Lower lobe of right lung (tissue), 2 donors: ENCODE measurements at regions not wholly inside any gene's neighbourhood (a gene's known extent, or its start where the extent isn't known, plus 50 kb on each side); places are given as distances from the start of the nearest gene placed in this dataset.

Source experiments
- ATAC-seq, 2 donors: fragments of 200-7000 bp; cut with Tn5 transposase; one replicate each; pipeline ENCODE4 v1.9.1; 2020 to 2022; ENCODE audit warnings: mild to moderate bottlenecking in 2 of 2, moderate library complexity in 2 of 2
- DNase-seq: peaks from one replicate; pipeline ENCODE4 v3.0.0-alpha.2; 2020
- H3K27ac ChIP-seq: fragments of 200-600 bp; one replicate; pipeline ENCODE4 v1.8.0; 2022
- H3K27me3 ChIP-seq: fragments of 200-600 bp; one replicate; pipeline ENCODE4 v1.8.0; 2022; ENCODE audit warnings: low read depth
- H3K36me3 ChIP-seq: fragments of 200-600 bp; one replicate; pipeline ENCODE4 v1.8.0; 2022; ENCODE audit warnings: mild to moderate bottlenecking
- H3K4me1 ChIP-seq: fragments of 200-600 bp; one replicate; pipeline ENCODE4 v1.8.0; 2022
- H3K4me3 ChIP-seq: fragments of 200-600 bp; one replicate; pipeline ENCODE4 v1.8.0; 2022; ENCODE audit warnings: mild to moderate bottlenecking
- H3K9me3 ChIP-seq: fragments of 200-600 bp; one replicate; pipeline ENCODE4 v1.8.0; 2022
- CTCF ChIP-seq: fragments of 200-600 bp; IDR thresholded peaks from one replicate; pipeline ENCODE4 v1.8.0; 2022; ENCODE audit warnings: antibody characterized with exemption, mild to moderate bottlenecking
- intact Hi-C: fragments of 100-400 bp; cut with DNase I; formaldehyde crosslinking; loops from one replicate; pipeline ENCODE4 v1.11.0; 2022
- donor health status: DM: no; HTN: yes; CAD: no; lungs with severe emphysema.

- ATAC-seq (no peak), DNase-seq (no peak)
- Histone ChIP-seq H3K9me3 (no peaks in the 10 kb centered on the region), H3K27me3 (no peaks in the 10 kb centered on the region), H3K36me3 (no peaks in the 10 kb centered on the region), H3K4me3 (no peak overlapping the region), H3K4me1 (no peaks in the 10 kb centered on the region), H3K27ac (no peak overlapping the region)
- intact Hi-C loops, result no loop called here
- TF ChIP-seq CTCF, result no peak
These were observed 854.0 kb upstream of the GCFC2 start for GRCh38 chr2:76564734-76565133.

GRCh38 chr2:76563730-76564129 is 853.0 kb upstream of the GCFC2 start:
- ATAC-seq, result no peak
- H3K4me3 ChIP-seq, result no peak overlapping the region
- no peaks in the 10 kb centered on the region for H3K27me3 ChIP-seq
- TF ChIP-seq CTCF, result no peak
- no peaks in the 10 kb centered on the region for H3K9me3 ChIP-seq
- no peak overlapping the region for H3K27ac ChIP-seq
- H3K36me3 ChIP-seq, result no peaks in the 10 kb centered on the region
- no peak for DNase-seq
- no peaks in the 10 kb centered on the region for H3K4me1 ChIP-seq
- intact Hi-C loops, result no loop called here

GRCh38 chr2:76558157-76558556 is 847.4 kb upstream of the GCFC2 start:
- ATAC-seq, result no peak

GRCh38 chr2:76556018-76556417 is 845.3 kb upstream of the GCFC2 start:
- DNase-seq (no peak), ATAC-seq (no peak)
- no peak for TF ChIP-seq CTCF
- H3K9me3 ChIP-seq, result no peaks in the 10 kb centered on the region
- intact Hi-C loops, result no loop called here
- H3K27me3 ChIP-seq, result no peaks in the 10 kb centered on the region
- H3K4me1 ChIP-seq, result no peaks in the 10 kb centered on the region
- H3K36me3 ChIP-seq, result no peaks in the 10 kb centered on the region
- H3K27ac ChIP-seq, result no peak overlapping the region
- H3K4me3 ChIP-seq, result no peak overlapping the region

More at GRCh38 chr2:76558157-76558556, 847.4 kb upstream of the GCFC2 start:
- no peak overlapping the region for H3K27ac ChIP-seq
- H3K27me3 ChIP-seq, result no peaks in the 10 kb centered on the region
- TF ChIP-seq CTCF, result no peak
- H3K4me3 ChIP-seq, result no peak overlapping the region
- H3K36me3 ChIP-seq, result no peaks in the 10 kb centered on the region
- no peaks in the 10 kb centered on the region for H3K9me3 ChIP-seq
- intact Hi-C loops, result no loop called here
- H3K4me1 ChIP-seq, result no peaks in the 10 kb centered on the region
- DNase-seq, result no peak

GRCh38 chr2:76546207-76546606 is 835.5 kb upstream of the GCFC2 start:
- no peak for ATAC-seq

More at GRCh38 chr2:76546207-76546606, 835.5 kb upstream of the GCFC2 start:
- no peak overlapping the region for H3K4me3 ChIP-seq
- H3K27ac ChIP-seq, result no peak overlapping the region
- no peaks in the 10 kb centered on the region for H3K36me3 ChIP-seq
- no peaks in the 10 kb centered on the region for H3K4me1 ChIP-seq
- no peak for DNase-seq
- intact Hi-C loops, result no loop called here
- TF ChIP-seq CTCF, result no peak
- no peaks in the 10 kb centered on the region for H3K9me3 ChIP-seq
- H3K27me3 ChIP-seq, result no peaks in the 10 kb centered on the region
